IPS-15b (cell line): ENCODE measurements at regions not wholly inside any gene's neighbourhood (a gene's known extent, or its start where the extent isn't known, plus 50 kb on each side); places are given as distances from the start of the nearest gene placed in this dataset.

Source experiments
- H3K27me3 ChIP-seq: one replicate; pipeline ENCODE4 v1.6.1; 2013; ENCODE audit warnings: low read length; ENCODE audit not compliant: control insufficient read depth, insufficient read depth
- H3K36me3 ChIP-seq: one replicate; pipeline ENCODE4 v1.6.1; 2013; ENCODE audit warnings: low read length; ENCODE audit not compliant: control insufficient read depth, insufficient read depth
- H3K4me1 ChIP-seq: one replicate; pipeline ENCODE4 v1.6.1; 2013; ENCODE audit warnings: mild to moderate bottlenecking, low read length; ENCODE audit not compliant: control insufficient read depth, insufficient read depth
- H3K4me3 ChIP-seq: one replicate; pipeline ENCODE4 v1.5.1; 2013; ENCODE audit warnings: low read depth, low read length
- H3K9ac ChIP-seq: one replicate; pipeline ENCODE4 v1.6.1; 2013; ENCODE audit warnings: low read depth, mild to moderate bottlenecking, low read length
- H3K9me3 ChIP-seq: one replicate; pipeline ENCODE4 v1.6.1; 2013; ENCODE audit warnings: mild to moderate bottlenecking, low read length; ENCODE audit not compliant: control insufficient read depth, insufficient read depth

GRCh38 chr2:192775459-192776262 lies 580.9 kb upstream of the TMEFF2 start:
- no peaks in the 10 kb centered on the region for H3K4me1 ChIP-seq
- H3K27me3 ChIP-seq = no peaks in the 10 kb centered on the region
- no peaks in the 10 kb centered on the region for H3K9me3 ChIP-seq
- H3K9ac ChIP-seq = no peak overlapping the region
- H3K4me3 ChIP-seq = no peak overlapping the region
- H3K36me3 ChIP-seq = no peaks in the 10 kb centered on the region

- no peaks in the 10 kb centered on the region for H3K36me3 ChIP-seq
- H3K4me3 ChIP-seq = no peak overlapping the region
- no peaks in the 10 kb centered on the region for H3K27me3 ChIP-seq
- no peaks in the 10 kb centered on the region for H3K9me3 ChIP-seq
- H3K9ac ChIP-seq = no peak overlapping the region
- H3K4me1 ChIP-seq = no peaks in the 10 kb centered on the region
These were observed 580.3 kb upstream of the TMEFF2 start for GRCh38 chr2:192775011-192775410.

DNA sequence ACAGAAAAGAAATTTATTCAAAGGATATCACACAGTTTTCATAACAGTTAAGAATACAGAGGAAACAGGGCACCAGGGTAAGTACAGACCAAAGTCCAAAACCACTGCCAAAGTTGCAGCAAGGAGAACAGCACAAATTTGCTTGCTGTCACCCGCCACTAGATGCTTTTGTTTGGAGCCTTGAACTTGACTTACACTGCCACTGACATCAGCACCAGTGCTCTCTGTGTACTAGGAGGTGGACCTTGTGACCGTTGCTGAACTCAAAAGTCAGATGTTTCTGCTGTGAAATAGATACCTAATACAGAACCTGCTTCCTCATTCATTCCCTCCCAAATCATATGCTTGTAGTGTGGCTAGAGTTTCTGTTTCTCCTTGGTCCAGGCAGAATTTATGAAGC lies 578.3 kb upstream of the TMEFF2 start:
- Histone ChIP-seq H3K36me3 (no peaks in the 10 kb centered on the region), H3K4me1 (no peaks in the 10 kb centered on the region), H3K9ac (no peak overlapping the region), H3K9me3 (no peaks in the 10 kb centered on the region), H3K27me3 (no peaks in the 10 kb centered on the region), H3K4me3 (no peak overlapping the region)

DNA sequence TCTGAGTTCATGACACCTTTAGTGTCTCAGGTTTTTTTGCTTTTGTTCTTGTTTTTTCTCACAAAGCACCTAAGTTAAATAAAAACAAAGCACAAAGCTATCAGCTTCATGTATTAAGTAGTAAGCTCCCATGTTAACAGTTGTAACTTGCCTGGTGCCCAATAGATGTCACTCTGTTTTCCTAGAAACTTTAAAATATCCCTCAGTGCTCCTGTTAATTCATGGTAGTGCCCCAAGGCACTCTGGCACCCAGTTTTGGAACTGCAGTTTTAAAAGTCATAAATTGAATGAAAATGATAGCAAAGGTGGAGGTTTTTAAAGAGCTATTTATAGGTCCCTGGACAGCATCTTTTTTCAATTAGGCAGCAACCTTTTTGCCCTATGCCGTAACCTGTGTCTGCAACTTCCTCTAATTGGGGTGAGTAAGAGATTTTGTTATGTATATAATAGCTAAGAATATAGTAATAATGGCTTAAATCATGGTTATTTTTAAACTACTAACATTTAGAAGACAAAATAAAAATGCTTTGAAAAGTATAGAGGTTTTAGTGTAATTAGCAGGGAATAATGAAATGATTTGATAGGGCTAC lies 555.0 kb upstream of the TMEFF2 start:
- Histone ChIP-seq H3K9me3 (peaks cover 1% of the 10 kb centered on the region), H3K36me3 (no peaks in the 10 kb centered on the region), H3K27me3 (no peaks in the 10 kb centered on the region), H3K4me1 (no peaks in the 10 kb centered on the region), H3K9ac (no peak overlapping the region), H3K4me3 (no peak overlapping the region)

- Histone ChIP-seq H3K9ac (no peak overlapping the region), H3K27me3 (no peaks in the 10 kb centered on the region), H3K9me3 (no peaks in the 10 kb centered on the region), H3K4me3 (no peak overlapping the region), H3K36me3 (no peaks in the 10 kb centered on the region), H3K4me1 (no peaks in the 10 kb centered on the region)
These were observed 547.2 kb upstream of the TMEFF2 start for GRCh38 chr2:192741889-192742288.

DNA sequence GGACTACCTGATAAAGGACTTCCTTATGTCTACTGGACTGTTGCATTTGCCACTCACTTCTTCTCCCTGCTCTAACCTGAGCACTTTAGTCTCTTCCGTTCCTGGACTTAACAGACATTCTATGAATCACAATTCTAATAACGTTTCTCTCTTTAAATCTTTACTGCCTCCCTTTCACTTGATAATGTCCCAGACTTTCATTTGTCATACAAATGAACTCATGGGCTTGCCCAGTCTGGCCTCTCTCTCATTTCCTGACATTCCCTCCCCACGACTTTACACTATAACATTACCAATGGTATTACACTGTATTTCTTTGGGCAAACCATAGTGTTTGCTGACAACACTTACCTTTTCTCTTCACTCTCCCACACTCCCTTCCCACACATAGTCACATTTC lies 540.7 kb upstream of the TMEFF2 start:
- no peak overlapping the region for H3K9ac ChIP-seq
- no peaks in the 10 kb centered on the region for H3K36me3 ChIP-seq
- H3K9me3 ChIP-seq = no peaks in the 10 kb centered on the region
- H3K4me3 ChIP-seq = no peak overlapping the region
- H3K27me3 ChIP-seq = no peaks in the 10 kb centered on the region
- H3K4me1 ChIP-seq = no peaks in the 10 kb centered on the region

GRCh38 chr2:192729369-192729768 lies 534.6 kb upstream of the TMEFF2 start:
- no peaks in the 10 kb centered on the region for H3K27me3 ChIP-seq

DNA sequence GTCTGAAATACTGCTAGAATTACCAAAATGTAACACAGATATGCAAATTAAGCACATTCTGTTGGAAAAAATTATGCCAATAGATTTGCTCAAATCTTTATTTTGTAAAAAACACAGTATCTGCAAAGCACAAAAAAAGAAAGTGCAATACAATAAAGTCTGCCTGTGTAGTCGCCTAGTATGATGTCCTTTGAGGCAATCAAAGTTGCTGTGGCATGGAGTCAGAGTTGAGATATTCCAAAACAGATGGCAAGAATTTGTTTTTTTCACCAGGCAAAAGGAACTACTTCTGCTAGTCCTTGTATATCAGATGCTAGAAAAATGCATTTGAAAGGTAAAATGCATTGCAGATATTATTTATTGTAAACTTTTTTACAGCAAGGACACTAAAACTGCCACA lies 531.3 kb upstream of the TMEFF2 start:
- H3K27me3 ChIP-seq = no peaks in the 10 kb centered on the region
- no peaks in the 10 kb centered on the region for H3K4me1 ChIP-seq
- no peaks in the 10 kb centered on the region for H3K9me3 ChIP-seq
- no peak overlapping the region for H3K4me3 ChIP-seq
- no peak overlapping the region for H3K9ac ChIP-seq
- no peaks in the 10 kb centered on the region for H3K36me3 ChIP-seq

More at GRCh38 chr2:192729369-192729768, 534.6 kb upstream of the TMEFF2 start:
- Histone ChIP-seq H3K9me3 (no peaks in the 10 kb centered on the region), H3K4me1 (no peaks in the 10 kb centered on the region), H3K4me3 (no peak overlapping the region), H3K9ac (no peak overlapping the region), H3K36me3 (no peaks in the 10 kb centered on the region)

- no peak overlapping the region for H3K4me3 ChIP-seq
- no peaks in the 10 kb centered on the region for H3K27me3 ChIP-seq
- H3K9me3 ChIP-seq = no peaks in the 10 kb centered on the region
- H3K4me1 ChIP-seq = no peaks in the 10 kb centered on the region
- H3K9ac ChIP-seq = no peak overlapping the region
- no peaks in the 10 kb centered on the region for H3K36me3 ChIP-seq
These were observed 524.9 kb upstream of the TMEFF2 start for GRCh38 chr2:192719629-192720028.

DNA sequence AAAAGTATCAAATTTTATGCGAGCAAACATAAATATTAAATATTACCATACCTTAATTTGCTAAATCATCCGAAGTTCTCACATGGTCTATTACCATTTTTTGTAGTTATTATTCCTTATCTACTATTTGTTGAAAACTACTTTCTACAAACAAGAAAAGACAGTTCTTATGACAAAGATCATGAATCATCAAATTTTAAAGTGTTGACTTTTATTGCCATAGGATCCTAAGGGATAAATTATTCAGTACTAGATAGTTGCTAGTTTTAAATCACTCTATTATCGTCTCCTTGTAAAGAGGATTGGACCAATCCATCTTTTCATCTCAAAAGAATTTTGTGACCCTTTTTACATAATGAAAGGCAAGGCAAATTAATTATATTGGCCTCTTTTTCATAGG lies 523.6 kb upstream of the TMEFF2 start:
- Histone ChIP-seq H3K36me3 (no peaks in the 10 kb centered on the region), H3K9me3 (no peaks in the 10 kb centered on the region), H3K9ac (no peak overlapping the region), H3K4me1 (no peaks in the 10 kb centered on the region), H3K27me3 (no peaks in the 10 kb centered on the region), H3K4me3 (no peak overlapping the region)

DNA sequence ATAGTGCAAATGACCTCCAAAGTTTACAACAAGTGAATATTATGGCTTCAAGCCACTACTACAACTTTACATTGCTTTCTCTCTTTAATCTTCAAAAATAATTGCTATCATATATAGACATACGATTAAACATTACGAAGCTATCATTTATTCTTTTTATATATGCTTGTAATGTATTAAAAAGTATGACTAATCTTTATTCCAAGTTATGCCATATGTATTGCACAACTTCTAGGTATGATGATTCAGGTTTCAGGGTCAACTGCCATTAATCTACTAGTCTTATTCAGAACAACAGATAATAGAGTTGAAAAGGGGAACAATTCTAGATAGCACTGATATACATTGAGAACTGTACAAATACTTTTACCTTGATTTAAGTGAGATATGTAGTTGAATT lies 506.2 kb upstream of the TMEFF2 start:
- H3K4me1 ChIP-seq = no peaks in the 10 kb centered on the region
- H3K27me3 ChIP-seq = no peaks in the 10 kb centered on the region
- H3K9ac ChIP-seq = no peak overlapping the region
- no peaks in the 10 kb centered on the region for H3K9me3 ChIP-seq
- H3K36me3 ChIP-seq = no peaks in the 10 kb centered on the region
- H3K4me3 ChIP-seq = no peak overlapping the region

- H3K36me3 ChIP-seq = no peaks in the 10 kb centered on the region
These were observed 503.1 kb upstream of the TMEFF2 start for GRCh38 chr2:192697880-192698279.

More at GRCh38 chr2:192697880-192698279, 503.1 kb upstream of the TMEFF2 start:
- Histone ChIP-seq H3K4me1 (no peaks in the 10 kb centered on the region), H3K9me3 (no peaks in the 10 kb centered on the region), H3K27me3 (no peaks in the 10 kb centered on the region), H3K4me3 (no peak overlapping the region), H3K9ac (no peak overlapping the region)
